ENCODE measurements at regions not wholly inside any gene's neighbourhood (a gene's known extent, or its start where the extent isn't known, plus 50 kb on each side); places are given as distances from the start of the nearest gene placed in this dataset.
"Not testable (repeated sequence)": the region's sequence is repeated elsewhere in the genome, so short reads cannot be mapped to it uniquely, and the experiment has no call there.

- DNase-seq = not testable (repeated sequence)
Observed at GRCh38 chr7:153245136-153245535, 485.6 kb downstream of the ACTR3B start.

- DNase-seq = no peak
Observed at GRCh38 chr7:153245809-153246208, 486.3 kb downstream of the ACTR3B start.

DNA sequence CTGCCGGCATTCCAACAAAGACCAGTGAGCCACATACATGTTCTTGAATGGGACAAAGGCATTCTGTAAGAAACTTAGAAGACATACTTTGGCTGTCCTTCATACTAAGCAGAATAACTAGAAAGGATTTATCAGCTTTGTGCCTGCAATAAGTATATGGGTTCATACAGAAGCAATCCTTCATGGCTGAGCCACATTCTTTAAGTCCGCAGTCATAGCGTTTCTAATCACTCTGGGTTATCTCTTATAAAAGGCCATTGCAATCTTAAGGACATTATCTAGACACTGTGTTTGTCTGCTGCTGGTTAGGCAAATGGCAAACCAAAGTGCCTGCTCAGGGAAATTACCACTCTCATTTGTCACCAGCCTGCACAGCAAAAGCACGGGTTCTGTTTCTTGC is 488.4 kb downstream of the ACTR3B start:
- no peak for DNase-seq

- no peak for DNase-seq
Observed at GRCh38 chr7:153258686-153259085, 499.1 kb downstream of the ACTR3B start.

DNA sequence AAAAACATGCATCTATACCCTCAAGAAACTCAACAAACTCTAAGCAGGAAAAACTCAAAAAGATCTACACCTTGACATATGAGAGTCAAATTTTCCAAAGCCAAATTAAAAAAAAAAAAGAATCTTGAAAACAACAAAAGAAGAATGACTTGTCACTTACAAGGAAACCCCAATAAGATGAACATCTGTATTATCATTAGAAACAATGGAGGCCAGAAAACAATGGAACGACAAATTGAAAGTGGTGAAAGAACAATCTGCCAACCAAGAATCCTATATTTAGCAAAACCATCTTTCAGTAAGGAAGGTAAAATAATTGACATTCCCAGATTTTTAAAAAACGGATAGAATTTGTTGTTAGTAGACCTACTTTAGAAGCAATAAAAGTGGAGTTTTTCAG is 516.8 kb downstream of the ACTR3B start:
- no peak for DNase-seq

GRCh38 chr7:153286763-153287162 is 527.2 kb downstream of the ACTR3B start:
- DNase-seq = no peak

DNA sequence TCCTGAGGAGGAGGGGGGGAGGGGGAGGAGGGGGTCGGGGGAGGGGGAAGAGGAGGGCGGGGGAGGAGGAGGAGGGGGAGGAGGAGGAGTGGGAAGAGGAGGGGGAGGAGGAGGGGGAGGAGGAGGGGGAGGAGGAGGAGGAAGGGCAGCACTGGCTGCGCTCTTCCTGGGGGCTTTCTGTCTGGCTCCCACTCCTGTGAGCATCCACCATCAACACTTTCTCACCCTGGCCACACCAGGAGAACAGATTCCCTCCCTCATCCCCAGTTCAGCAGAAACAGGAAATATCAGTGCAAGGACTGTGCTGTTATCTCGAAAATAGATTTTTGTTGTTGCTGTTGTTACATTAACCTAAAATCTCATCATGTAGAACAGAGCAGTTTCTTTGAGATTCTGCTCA is 530.5 kb downstream of the ACTR3B start:
- DNase-seq = no peak

- no peak for DNase-seq
Observed at GRCh38 chr7:153297141-153297540, 537.6 kb downstream of the ACTR3B start.

DNA sequence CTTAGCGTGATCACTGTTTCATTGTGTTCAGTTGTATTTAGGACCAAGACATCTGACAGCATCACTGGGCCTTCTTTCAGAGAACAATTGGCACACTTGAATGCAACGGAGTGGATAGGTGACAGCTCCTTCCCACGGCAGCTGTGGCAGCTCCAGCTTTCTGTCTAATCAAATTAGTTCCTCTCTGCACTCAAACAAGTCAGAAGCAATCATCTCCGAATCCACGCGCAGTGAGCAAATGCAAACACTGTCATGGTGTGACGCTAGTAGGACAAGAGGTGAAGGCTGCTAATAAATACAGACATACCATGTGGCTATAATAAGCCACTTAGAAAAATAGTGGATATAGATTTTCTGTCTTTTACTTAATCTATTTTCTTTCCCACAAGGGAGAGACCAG is 542.4 kb downstream of the ACTR3B start:
- DNase-seq = no peak

DNA sequence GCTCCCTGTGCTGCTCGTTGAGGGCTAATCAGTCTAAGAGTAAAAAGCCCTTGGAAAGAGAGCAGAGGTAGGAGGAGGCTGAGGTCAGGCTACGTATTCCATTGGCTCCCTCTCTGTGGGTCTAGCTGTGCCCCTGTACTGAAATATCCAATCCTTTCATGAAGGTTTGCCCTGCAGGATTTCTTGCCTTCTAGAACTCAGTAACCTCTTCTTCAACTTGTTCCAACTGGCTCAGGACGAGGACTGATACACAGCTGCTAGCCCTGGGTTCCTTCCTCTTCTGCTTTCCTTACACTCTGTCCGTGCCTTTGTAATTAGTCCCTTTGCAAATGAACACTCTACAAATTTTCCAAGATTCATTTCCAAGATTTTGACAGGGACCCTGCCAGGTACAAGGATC is 560.5 kb downstream of the ACTR3B start:
- DNase-seq = no peak

DNA sequence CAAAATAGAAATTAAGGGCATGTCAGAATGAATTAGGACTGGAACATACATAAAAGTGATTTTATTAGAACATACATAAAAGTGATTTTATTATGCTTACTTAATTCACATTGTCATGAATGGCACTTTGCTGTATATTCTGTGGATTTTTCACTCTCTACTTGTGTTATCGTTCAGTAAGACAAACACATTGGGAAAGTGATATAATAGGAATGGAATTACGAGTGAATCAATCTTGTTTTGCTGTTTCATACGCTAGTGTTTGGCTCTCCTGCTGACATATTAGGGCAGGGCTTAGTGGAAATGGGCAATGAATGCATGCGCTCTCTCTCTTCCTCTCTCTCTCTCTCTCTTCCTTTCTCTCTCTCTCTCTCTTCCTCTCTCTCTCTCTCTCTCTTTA is 561.1 kb downstream of the ACTR3B start:
- DNase-seq = no peak

DNA sequence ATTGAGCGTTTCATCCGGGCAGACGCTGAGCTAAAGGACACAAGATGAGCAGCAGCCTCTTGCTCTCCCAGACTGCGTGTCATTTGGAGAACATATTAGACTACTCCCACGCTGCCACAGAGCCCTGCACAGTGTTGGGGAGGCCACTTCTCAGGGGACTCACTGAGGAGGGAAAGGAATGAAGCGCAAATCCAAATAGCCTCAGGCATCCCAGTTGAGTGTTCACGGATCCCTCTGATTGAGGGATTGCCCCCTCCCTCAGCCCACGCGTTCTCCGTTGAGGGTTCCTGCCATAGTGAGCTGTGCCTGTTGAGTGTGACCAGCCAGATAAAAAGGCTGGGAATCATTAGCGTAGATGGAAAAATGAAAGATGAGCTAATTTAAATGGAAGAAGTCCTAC is 563.4 kb downstream of the ACTR3B start:
- no peak for DNase-seq

- no peak for DNase-seq
Observed at GRCh38 chr7:153324094-153324493, 564.5 kb downstream of the ACTR3B start.

DNA sequence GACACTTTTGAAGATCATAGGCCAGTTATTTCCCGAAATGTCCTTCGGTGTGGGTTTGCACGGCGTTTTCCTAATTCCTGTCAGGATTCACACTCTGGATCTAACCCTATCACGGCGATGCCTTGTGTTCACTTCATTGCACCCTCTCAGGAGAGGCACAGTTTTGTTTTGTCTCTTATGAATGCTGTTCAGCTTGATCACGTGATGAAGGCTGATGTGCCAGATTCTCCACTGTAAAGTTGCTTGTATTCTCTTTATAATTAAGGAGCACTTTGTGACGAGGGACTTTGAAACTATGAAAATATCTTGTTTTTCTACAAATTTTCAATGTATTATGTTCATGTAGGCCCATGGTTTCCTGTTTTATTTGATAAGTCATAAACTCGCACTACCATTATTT is 568.1 kb downstream of the ACTR3B start:
- no peak for DNase-seq

DNA sequence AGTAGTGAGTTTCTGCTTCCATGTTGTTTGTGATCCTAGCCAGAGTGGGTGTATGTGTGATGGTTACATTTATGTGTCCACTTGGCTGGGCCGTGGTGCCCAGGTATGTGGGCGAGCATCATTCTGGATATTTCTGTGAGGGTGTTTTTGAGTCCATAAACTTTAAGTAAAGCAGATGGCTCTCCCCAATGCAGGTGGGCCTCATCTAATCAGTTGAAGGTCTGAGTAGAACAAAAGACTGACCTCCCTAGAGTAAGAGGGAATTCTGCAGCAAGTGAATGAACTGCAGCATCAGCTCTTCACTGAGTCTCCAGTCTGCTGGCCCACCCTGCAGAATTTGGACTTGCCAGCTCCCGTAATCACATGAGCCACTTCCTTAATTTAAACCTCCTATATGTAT is 571.9 kb downstream of the ACTR3B start:
- no peak for DNase-seq

- no peak for DNase-seq
Observed at GRCh38 chr7:153354071-153354470, 594.5 kb downstream of the ACTR3B start.

DNA sequence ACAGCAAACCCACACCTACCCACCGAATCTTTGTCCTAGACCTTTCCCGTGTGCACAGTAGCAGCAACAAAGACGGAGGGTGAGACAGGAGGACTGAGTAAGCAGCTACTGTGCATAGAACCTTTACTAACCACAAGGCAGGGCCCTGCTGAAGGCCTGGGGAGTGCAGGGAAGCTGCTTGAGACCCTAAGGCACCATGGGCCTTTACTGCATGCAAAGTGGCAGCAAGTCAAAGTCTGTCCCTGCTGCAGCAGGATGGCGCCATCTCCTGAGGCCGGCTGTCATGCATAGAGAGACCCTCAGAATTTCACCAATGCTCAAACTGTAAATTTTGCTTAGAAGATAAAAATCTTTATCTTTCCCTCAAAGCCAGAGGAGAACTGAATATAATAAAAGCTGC is 610.5 kb downstream of the ACTR3B start:
- no peak for DNase-seq

DNA sequence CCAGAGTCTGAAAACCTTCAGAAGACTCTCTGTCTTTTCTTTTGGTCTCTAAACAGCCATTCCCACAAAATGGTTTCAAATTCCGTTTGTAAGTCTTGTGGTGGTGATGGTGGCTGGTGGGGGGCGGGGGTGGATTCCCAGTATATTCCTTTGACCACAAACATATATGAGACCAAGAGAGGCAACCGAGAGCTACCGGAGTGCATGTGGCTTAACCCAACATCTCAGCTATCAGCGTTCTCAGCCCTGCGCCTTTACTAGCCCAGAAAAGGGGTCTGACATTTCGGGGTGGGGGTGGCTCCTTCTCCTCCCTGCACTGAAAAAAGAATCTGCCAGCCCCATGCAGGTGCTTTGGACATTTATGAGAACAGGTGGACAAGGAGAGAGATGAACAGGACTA is 621.1 kb downstream of the ACTR3B start:
- DNase-seq = no peak

GRCh38 chr7:153381275-153382040 is 621.9 kb downstream of the ACTR3B start:
- DNase-seq = peak; percentile 1

DNA sequence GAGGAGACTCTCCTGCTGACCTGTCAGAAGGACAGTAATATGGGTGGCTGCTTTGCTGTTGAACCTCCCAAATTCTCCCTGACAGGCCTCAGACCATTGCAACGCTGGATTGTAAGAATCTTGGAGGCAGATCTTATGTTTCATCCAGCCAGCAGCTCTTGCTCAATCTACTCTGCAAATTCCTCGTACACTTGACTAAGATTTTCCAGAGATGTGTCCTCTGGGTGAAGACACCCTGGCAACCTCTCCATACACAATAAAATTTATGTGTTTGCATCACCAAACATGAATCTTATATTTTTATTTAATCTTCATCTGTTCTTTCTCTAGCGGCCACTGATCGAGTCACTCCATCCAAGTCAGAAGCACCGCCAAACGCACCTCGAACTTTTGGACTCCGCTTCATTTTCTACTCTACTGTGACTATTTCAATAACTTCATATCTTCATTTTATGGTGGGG is 623.1 kb downstream of the ACTR3B start:
- DNase-seq = no peak

DNA sequence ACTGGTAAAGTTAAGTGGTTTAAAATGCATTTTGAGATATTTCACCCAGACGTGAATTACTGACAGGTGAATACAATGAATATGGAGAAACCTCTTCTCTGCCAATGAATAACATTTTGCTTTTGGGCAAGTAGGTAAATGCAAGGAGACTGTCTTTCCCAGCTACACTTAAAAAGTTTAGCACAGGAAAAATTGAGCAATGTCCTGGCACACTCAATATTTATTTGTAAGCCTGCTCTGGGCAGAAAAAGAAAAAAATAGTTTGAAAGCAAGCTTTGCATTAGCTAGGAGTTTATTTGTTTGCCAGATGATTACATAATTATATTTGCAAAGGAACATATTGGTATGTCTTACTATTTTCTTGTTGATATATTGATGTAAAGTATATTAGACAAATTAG is 624.2 kb downstream of the ACTR3B start:
- no peak for DNase-seq

- DNase-seq = no peak
Observed at GRCh38 chr7:153385502-153385901, 626.0 kb downstream of the ACTR3B start.

DNA sequence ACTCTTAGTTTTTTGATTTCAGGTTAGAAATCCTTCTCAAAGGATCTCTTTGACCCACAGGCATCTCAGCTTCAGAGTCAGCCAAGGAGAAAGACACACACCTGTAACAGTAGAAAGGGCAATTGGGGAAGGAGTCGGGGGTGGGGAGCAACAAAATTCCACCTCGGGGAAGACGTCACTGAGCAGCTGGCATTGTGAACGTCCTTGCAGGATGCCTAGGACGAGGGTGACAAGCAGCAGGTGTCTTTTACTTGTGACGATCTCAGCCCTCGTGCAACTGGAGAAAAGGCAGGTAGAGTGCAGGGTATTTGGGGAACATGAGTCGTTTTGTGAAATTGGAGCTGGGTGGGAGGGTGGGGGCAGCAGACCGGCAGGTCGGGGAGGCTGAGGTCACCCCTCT is 627.0 kb downstream of the ACTR3B start:
- no peak for DNase-seq

- no peak for DNase-seq
Observed at GRCh38 chr7:153388611-153389010, 629.1 kb downstream of the ACTR3B start.

DNA sequence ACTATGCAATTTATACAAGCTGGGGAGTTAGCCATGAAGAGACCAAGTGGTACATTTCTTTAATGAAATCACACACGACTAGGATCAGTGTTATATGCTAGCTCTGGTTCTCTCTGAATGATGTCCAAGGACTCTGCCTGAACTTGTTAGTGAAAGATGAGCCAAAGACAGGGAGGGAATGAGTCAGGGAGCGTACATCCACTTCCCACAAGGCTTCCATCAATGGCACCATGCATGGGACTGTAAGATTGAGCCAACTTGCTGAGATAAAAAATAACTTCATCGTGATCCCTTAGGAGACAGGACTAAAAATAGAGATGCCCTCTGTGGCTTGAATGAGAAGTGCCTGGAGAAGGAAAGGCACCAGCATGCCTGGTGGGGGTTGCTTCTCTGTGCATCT is 629.7 kb downstream of the ACTR3B start:
- DNase-seq = no peak

Measured in NCI-H2029 treated with DMSO at 0.1 percent for 48 hours (cell line).